ENCODE measurements at regions not wholly inside any gene's neighbourhood (a gene's known extent, or its start where the extent isn't known, plus 50 kb on each side); places are given as distances from the start of the nearest gene placed in this dataset.

GRCh38 chr12:91781114-91781513 is 364.5 kb downstream of the BTG1 start:
- no peak for DNase-seq (ENCODE audit: low read depth)
- no peak for TF ChIP-seq CTCF (IDR thresholded peaks at IDR 0.05; ENCODE audit: control insufficient read depth, extremely low read depth, insufficient read depth)
- no peak overlapping the region for H3K4me3 ChIP-seq (ENCODE audit: low read depth, low read length)

- no peak for DNase-seq (ENCODE audit: low read depth)
- TF ChIP-seq CTCF (IDR thresholded peaks at IDR 0.05; ENCODE audit: control insufficient read depth, extremely low read depth, insufficient read depth) = no peak
- no peak overlapping the region for H3K4me3 ChIP-seq (ENCODE audit: low read depth, low read length)
Observed at GRCh38 chr12:91778938-91779400, 366.7 kb downstream of the BTG1 start.

GRCh38 chr12:91778091-91778832 is 367.4 kb downstream of the BTG1 start:
- TF ChIP-seq CTCF (IDR thresholded peaks at IDR 0.05; ENCODE audit: control insufficient read depth, extremely low read depth, insufficient read depth) = no peak
- no peak overlapping the region for H3K4me3 ChIP-seq (ENCODE audit: low read depth, low read length)
- no peak for DNase-seq (ENCODE audit: low read depth)

- no peak overlapping the region for H3K4me3 ChIP-seq (ENCODE audit: low read depth, low read length)
- DNase-seq (ENCODE audit: low read depth) = no peak
- no peak for TF ChIP-seq CTCF (IDR thresholded peaks at IDR 0.05; ENCODE audit: control insufficient read depth, extremely low read depth, insufficient read depth)
Observed at GRCh38 chr12:91777268-91777992, 368.2 kb downstream of the BTG1 start.

GRCh38 chr12:91774434-91774921 is 371.2 kb downstream of the BTG1 start:
- DNase-seq (ENCODE audit: low read depth) = no peak
- no peak for TF ChIP-seq CTCF (IDR thresholded peaks at IDR 0.05; ENCODE audit: control insufficient read depth, extremely low read depth, insufficient read depth)
- H3K4me3 ChIP-seq (ENCODE audit: low read depth, low read length) = no peak overlapping the region

- H3K4me3 ChIP-seq (ENCODE audit: low read depth, low read length) = no peak overlapping the region
- DNase-seq (ENCODE audit: low read depth) = no peak
- no peak for TF ChIP-seq CTCF (IDR thresholded peaks at IDR 0.05; ENCODE audit: control insufficient read depth, extremely low read depth, insufficient read depth)
Observed at GRCh38 chr12:91773749-91774429, 371.8 kb downstream of the BTG1 start.
